Large intestine (tissue), 3 donors: ENCODE measurements at regions not wholly inside any gene's neighbourhood (a gene's known extent, or its start where the extent isn't known, plus 50 kb on each side); places are given as distances from the start of the nearest gene placed in this dataset.

Source experiments
- DNase-seq, 2 donors: peaks; one replicate each; pipeline versions ENCODE4 v3.0.0 to v3.0.0-alpha.2; 2013
- H3K27ac ChIP-seq: one replicate; pipeline ENCODE4 v1.5.1; 2013; ENCODE audit warnings: low read length
- H3K27me3 ChIP-seq: 2 replicates; pipeline ENCODE4 v1.6.1; 2013; ENCODE audit warnings: low read length; ENCODE audit not compliant: control insufficient read depth, insufficient read depth
- H3K36me3 ChIP-seq: 2 replicates; pipeline ENCODE4 v1.6.1; 2013; ENCODE audit warnings: low read length; ENCODE audit not compliant: control insufficient read depth, insufficient read depth
- H3K4me1 ChIP-seq: one replicate; pipeline ENCODE4 v1.6.1; 2013; ENCODE audit warnings: low read length; ENCODE audit not compliant: control insufficient read depth, insufficient read depth
- H3K4me3 ChIP-seq: one replicate; pipeline ENCODE4 v1.5.1; 2013; ENCODE audit warnings: low read length
- H3K9me3 ChIP-seq: one replicate; pipeline ENCODE4 v1.6.1; 2013; ENCODE audit warnings: mild to moderate bottlenecking, low read depth, low read length, moderate library complexity; ENCODE audit not compliant: control insufficient read depth
- WGBS: methylation state at CpG from one replicate; pipeline ENCODE4 v1.1.5; 2013; ENCODE audit warnings: low lambda C conversion rate; ENCODE audit not compliant: insufficient coverage; 5-methylcytosine and 5-hydroxymethylcytosine counted together

- no peak for DNase-seq
- no peaks in the 10 kb centered on the region for H3K36me3 ChIP-seq
- H3K27me3 ChIP-seq = no peaks in the 10 kb centered on the region
- no peaks in the 10 kb centered on the region for H3K9me3 ChIP-seq
- WGBS = no CpG with 5 or more reads among the region's 3 CpGs
- no peak overlapping the region for H3K4me3 ChIP-seq
- no peak overlapping the region for H3K27ac ChIP-seq
- no peaks in the 10 kb centered on the region for H3K4me1 ChIP-seq
These were observed 277.6 kb downstream of the ZEB2 start for GRCh38 chr2:144242311-144242710.

GRCh38 chr2:144241801-144242200 lies 278.1 kb downstream of the ZEB2 start:
- no peak overlapping the region for H3K4me3 ChIP-seq

GRCh38 chr2:144240656-144241339 lies 279.1 kb downstream of the ZEB2 start:
- H3K4me3 ChIP-seq = no peak overlapping the region
- no peaks in the 10 kb centered on the region for H3K9me3 ChIP-seq
- no peak for DNase-seq
- no peaks in the 10 kb centered on the region for H3K36me3 ChIP-seq
- no peaks in the 10 kb centered on the region for H3K4me1 ChIP-seq
- WGBS = no CpG with 5 or more reads among the region's 3 CpGs
- H3K27me3 ChIP-seq = no peaks in the 10 kb centered on the region
- H3K27ac ChIP-seq = no peak overlapping the region

More at GRCh38 chr2:144241801-144242200, 278.1 kb downstream of the ZEB2 start:
- H3K9me3 ChIP-seq = no peaks in the 10 kb centered on the region
- no peaks in the 10 kb centered on the region for H3K36me3 ChIP-seq
- WGBS = 100% methylated on average over 1 of the region's 1 CpG
- no peaks in the 10 kb centered on the region for H3K4me1 ChIP-seq
- no peak overlapping the region for H3K27ac ChIP-seq
- no peaks in the 10 kb centered on the region for H3K27me3 ChIP-seq
- no peak for DNase-seq

GRCh38 chr2:144239726-144240125 lies 280.2 kb downstream of the ZEB2 start:
- H3K9me3 ChIP-seq = no peaks in the 10 kb centered on the region
- no peak overlapping the region for H3K4me3 ChIP-seq
- no peaks in the 10 kb centered on the region for H3K4me1 ChIP-seq
- 83% methylated on average over 1 of the region's 1 CpG for WGBS
- DNase-seq = no peak
- H3K36me3 ChIP-seq = no peaks in the 10 kb centered on the region
- no peak overlapping the region for H3K27ac ChIP-seq
- no peaks in the 10 kb centered on the region for H3K27me3 ChIP-seq

GRCh38 chr2:144239306-144239705 lies 280.6 kb downstream of the ZEB2 start:
- DNase-seq = no peak
- Histone ChIP-seq H3K36me3 (no peaks in the 10 kb centered on the region), H3K4me3 (no peak overlapping the region), H3K27ac (no peak overlapping the region), H3K4me1 (no peaks in the 10 kb centered on the region), H3K9me3 (no peaks in the 10 kb centered on the region), H3K27me3 (no peaks in the 10 kb centered on the region)
- no CpG with 5 or more reads among the region's 1 CpG for WGBS

- Histone ChIP-seq H3K4me1 (no peaks in the 10 kb centered on the region), H3K27me3 (no peaks in the 10 kb centered on the region), H3K4me3 (no peak overlapping the region), H3K9me3 (no peaks in the 10 kb centered on the region), H3K36me3 (no peaks in the 10 kb centered on the region), H3K27ac (no peak overlapping the region)
- DNase-seq = no peak
- WGBS = 83% methylated on average over 1 of the region's 2 CpGs
These were observed 281.9 kb downstream of the ZEB2 start for GRCh38 chr2:144237830-144238627.

GRCh38 chr2:144237108-144237507 lies 282.8 kb downstream of the ZEB2 start:
- H3K27ac ChIP-seq = no peak overlapping the region
- H3K36me3 ChIP-seq = no peaks in the 10 kb centered on the region
- H3K4me3 ChIP-seq = no peak overlapping the region
- H3K4me1 ChIP-seq = no peaks in the 10 kb centered on the region
- WGBS = 93% methylated on average over 3 of the region's 4 CpGs
- H3K9me3 ChIP-seq = no peaks in the 10 kb centered on the region
- DNase-seq = no peak
- H3K27me3 ChIP-seq = no peaks in the 10 kb centered on the region

GRCh38 chr2:144235050-144235449 lies 284.9 kb downstream of the ZEB2 start:
- H3K4me3 ChIP-seq = no peak overlapping the region
- DNase-seq = no peak
- H3K27me3 ChIP-seq = no peaks in the 10 kb centered on the region
- WGBS = no CpG with 5 or more reads among the region's 1 CpG
- no peaks in the 10 kb centered on the region for H3K4me1 ChIP-seq
- H3K9me3 ChIP-seq = no peaks in the 10 kb centered on the region
- no peaks in the 10 kb centered on the region for H3K36me3 ChIP-seq
- no peak overlapping the region for H3K27ac ChIP-seq

GRCh38 chr2:144234542-144234871 lies 285.4 kb downstream of the ZEB2 start:
- no peaks in the 10 kb centered on the region for H3K9me3 ChIP-seq
- H3K27me3 ChIP-seq = no peaks in the 10 kb centered on the region
- no peaks in the 10 kb centered on the region for H3K36me3 ChIP-seq
- no peak for DNase-seq
- WGBS = no CpG with 5 or more reads among the region's 4 CpGs
- H3K27ac ChIP-seq = no peak overlapping the region
- no peak overlapping the region for H3K4me3 ChIP-seq
- H3K4me1 ChIP-seq = no peaks in the 10 kb centered on the region

GRCh38 chr2:144233733-144234541 lies 286.0 kb downstream of the ZEB2 start:
- H3K36me3 ChIP-seq = no peaks in the 10 kb centered on the region
- WGBS = 88% methylated on average over 1 of the region's 3 CpGs
- no peaks in the 10 kb centered on the region for H3K9me3 ChIP-seq
- H3K4me1 ChIP-seq = no peaks in the 10 kb centered on the region
- DNase-seq = no peak
- no peak overlapping the region for H3K4me3 ChIP-seq
- no peaks in the 10 kb centered on the region for H3K27me3 ChIP-seq
- no peak overlapping the region for H3K27ac ChIP-seq
